GM21786 (cell line): ENCODE measurements at regions not wholly inside any gene's neighbourhood (a gene's known extent, or its start where the extent isn't known, plus 50 kb on each side); places are given as distances from the start of the nearest gene placed in this dataset.

Experiments
- ATAC-seq: cut with Tn5 transposase; IDR thresholded peaks from one replicate; pipeline ENCODE4 v1.9.1; 2021; ENCODE audit not compliant: unreplicated experiment

GRCh38 chr6:140044626-140045025 is 670.2 kb upstream of the CITED2 start:
- ATAC-seq, result no peak

- ATAC-seq, result no peak
Observed at GRCh38 chr6:140043762-140044378, 669.4 kb upstream of the CITED2 start.

GRCh38 chr6:140043357-140043756 is 668.9 kb upstream of the CITED2 start:
- ATAC-seq, result no peak

GRCh38 chr6:140041571-140042332 is 667.3 kb upstream of the CITED2 start:
- ATAC-seq, result no peak

GRCh38 chr6:140041056-140041455 is 666.6 kb upstream of the CITED2 start:
- ATAC-seq, result no peak

- no peak for ATAC-seq
Observed at GRCh38 chr6:140040396-140040795, 665.9 kb upstream of the CITED2 start.

GRCh38 chr6:140039364-140039763 is 664.9 kb upstream of the CITED2 start:
- ATAC-seq, result no peak

GRCh38 chr6:140036196-140036595 is 661.7 kb upstream of the CITED2 start:
- no peak for ATAC-seq

- no peak for ATAC-seq
Observed at GRCh38 chr6:140032189-140032588, 657.7 kb upstream of the CITED2 start.

GRCh38 chr6:140029551-140029950 is 655.1 kb upstream of the CITED2 start:
- ATAC-seq, result no peak

- ATAC-seq, result no peak
Observed at GRCh38 chr6:140027219-140027618, 652.8 kb upstream of the CITED2 start.

GRCh38 chr6:140026546-140026945 is 652.1 kb upstream of the CITED2 start:
- no peak for ATAC-seq

- ATAC-seq, result no peak
Observed at GRCh38 chr6:140025171-140025570, 650.7 kb upstream of the CITED2 start.

GRCh38 chr6:140020207-140020791 is 645.9 kb upstream of the CITED2 start:
- ATAC-seq, result no peak

GRCh38 chr6:140018588-140018987 is 644.1 kb upstream of the CITED2 start:
- ATAC-seq, result no peak

- ATAC-seq, result no peak
Observed at GRCh38 chr6:140017470-140017869, 643.0 kb upstream of the CITED2 start.

GRCh38 chr6:140012150-140012549 is 637.7 kb upstream of the CITED2 start:
- no peak for ATAC-seq

GRCh38 chr6:140011537-140011936 is 637.1 kb upstream of the CITED2 start:
- no peak for ATAC-seq

- ATAC-seq, result no peak
Observed at GRCh38 chr6:140009286-140009685, 634.8 kb upstream of the CITED2 start.

- no peak for ATAC-seq
Observed at GRCh38 chr6:140007525-140007924, 633.1 kb upstream of the CITED2 start.

- no peak for ATAC-seq
Observed at GRCh38 chr6:140003217-140003616, 628.8 kb upstream of the CITED2 start.

GRCh38 chr6:140002396-140003022 is 628.1 kb upstream of the CITED2 start:
- ATAC-seq, result no peak
